ENCODE measurements at regions not wholly inside any gene's neighbourhood (a gene's known extent, or its start where the extent isn't known, plus 50 kb on each side); places are given as distances from the start of the nearest gene placed in this dataset.

- TF ChIP-seq, protein P1, sequence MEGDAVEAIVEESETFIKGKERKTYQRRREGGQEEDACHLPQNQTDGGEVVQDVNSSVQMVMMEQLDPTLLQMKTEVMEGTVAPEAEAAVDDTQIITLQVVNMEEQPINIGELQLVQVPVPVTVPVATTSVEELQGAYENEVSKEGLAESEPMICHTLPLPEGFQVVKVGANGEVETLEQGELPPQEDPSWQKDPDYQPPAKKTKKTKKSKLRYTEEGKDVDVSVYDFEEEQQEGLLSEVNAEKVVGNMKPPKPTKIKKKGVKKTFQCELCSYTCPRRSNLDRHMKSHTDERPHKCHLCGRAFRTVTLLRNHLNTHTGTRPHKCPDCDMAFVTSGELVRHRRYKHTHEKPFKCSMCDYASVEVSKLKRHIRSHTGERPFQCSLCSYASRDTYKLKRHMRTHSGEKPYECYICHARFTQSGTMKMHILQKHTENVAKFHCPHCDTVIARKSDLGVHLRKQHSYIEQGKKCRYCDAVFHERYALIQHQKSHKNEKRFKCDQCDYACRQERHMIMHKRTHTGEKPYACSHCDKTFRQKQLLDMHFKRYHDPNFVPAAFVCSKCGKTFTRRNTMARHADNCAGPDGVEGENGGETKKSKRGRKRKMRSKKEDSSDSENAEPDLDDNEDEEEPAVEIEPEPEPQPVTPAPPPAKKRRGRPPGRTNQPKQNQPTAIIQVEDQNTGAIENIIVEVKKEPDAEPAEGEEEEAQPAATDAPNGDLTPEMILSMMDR (conservative IDR thresholded peaks at IDR 0.05; ENCODE audit: low read depth, low read length): no peak
- TF ChIP-seq EZH2 (IDR thresholded peaks at IDR 0.05; ENCODE audit: low read length, unreplicated experiment) (no peak), EZH2phosphoT487 (IDR thresholded peaks at IDR 0.05; ENCODE audit: borderline replicate concordance, low read length) (no peak)
Measured at GRCh38 chr1:213409971-213410370, 358.9 kb downstream of the RPS6KC1 start.

Data from PC-3 (cell line).